GM21717 (cell line): ENCODE measurements at regions not wholly inside any gene's neighbourhood (a gene's known extent, or its start where the extent isn't known, plus 50 kb on each side); places are given as distances from the start of the nearest gene placed in this dataset.
"Not testable (repeated sequence)": the region's sequence is repeated elsewhere in the genome, so short reads cannot be mapped to it uniquely, and the experiment has no call there.

ENCODE experiments used
- ATAC-seq: cut with Tn5 transposase; IDR thresholded peaks from one replicate; pipeline ENCODE4 v1.9.1; 2021; ENCODE audit warnings: mild to moderate bottlenecking, moderate library complexity; ENCODE audit not compliant: unreplicated experiment

GRCh38 chr9:22508354-22508753 is 61.7 kb downstream of the DMRTA1 start:
- not testable (repeated sequence) for ATAC-seq

GRCh38 chr9:22508790-22509189 is 62.2 kb downstream of the DMRTA1 start:
- ATAC-seq: no peak

- ATAC-seq: peak; percentile 93
These were observed 65.9 kb downstream of the DMRTA1 start for GRCh38 chr9:22512495-22512894.

- no peak for ATAC-seq
These were observed 68.2 kb downstream of the DMRTA1 start for GRCh38 chr9:22514871-22515270.

- no peak for ATAC-seq
These were observed 75.6 kb downstream of the DMRTA1 start for GRCh38 chr9:22522206-22522740.

GRCh38 chr9:22528485-22528884 is 81.9 kb downstream of the DMRTA1 start:
- no peak for ATAC-seq

- ATAC-seq: no peak
These were observed 83.0 kb downstream of the DMRTA1 start for GRCh38 chr9:22529426-22530199.

- no peak for ATAC-seq
These were observed 89.2 kb downstream of the DMRTA1 start for GRCh38 chr9:22535780-22536179.

GRCh38 chr9:22537721-22538120 is 91.1 kb downstream of the DMRTA1 start:
- ATAC-seq: no peak

GRCh38 chr9:22548625-22549024 is 102.0 kb downstream of the DMRTA1 start:
- no peak for ATAC-seq

- ATAC-seq: no peak
These were observed 128.1 kb downstream of the DMRTA1 start for GRCh38 chr9:22574740-22575139.

- no peak for ATAC-seq
These were observed 134.2 kb downstream of the DMRTA1 start for GRCh38 chr9:22580788-22581187.

- no peak for ATAC-seq
These were observed 135.6 kb downstream of the DMRTA1 start for GRCh38 chr9:22582221-22582620.

- no peak for ATAC-seq
These were observed 142.3 kb downstream of the DMRTA1 start for GRCh38 chr9:22588918-22589317.

GRCh38 chr9:22590336-22591033 is 143.9 kb downstream of the DMRTA1 start:
- ATAC-seq: no peak

GRCh38 chr9:22595805-22596204 is 149.2 kb downstream of the DMRTA1 start:
- ATAC-seq: no peak

GRCh38 chr9:22617156-22617555 is 170.5 kb downstream of the DMRTA1 start:
- no peak for ATAC-seq

- no peak for ATAC-seq
These were observed 176.2 kb downstream of the DMRTA1 start for GRCh38 chr9:22622815-22623214.

GRCh38 chr9:22623236-22623635 is 176.6 kb downstream of the DMRTA1 start:
- ATAC-seq: no peak

- ATAC-seq: no peak
These were observed 178.9 kb downstream of the DMRTA1 start for GRCh38 chr9:22625540-22625939.

GRCh38 chr9:22643541-22643940 is 196.9 kb downstream of the DMRTA1 start:
- no peak for ATAC-seq

- ATAC-seq: no peak
These were observed 199.3 kb downstream of the DMRTA1 start for GRCh38 chr9:22645893-22646292.
